ENCODE measurements at regions not wholly inside any gene's neighbourhood (a gene's known extent, or its start where the extent isn't known, plus 50 kb on each side); places are given as distances from the start of the nearest gene placed in this dataset.

DNA sequence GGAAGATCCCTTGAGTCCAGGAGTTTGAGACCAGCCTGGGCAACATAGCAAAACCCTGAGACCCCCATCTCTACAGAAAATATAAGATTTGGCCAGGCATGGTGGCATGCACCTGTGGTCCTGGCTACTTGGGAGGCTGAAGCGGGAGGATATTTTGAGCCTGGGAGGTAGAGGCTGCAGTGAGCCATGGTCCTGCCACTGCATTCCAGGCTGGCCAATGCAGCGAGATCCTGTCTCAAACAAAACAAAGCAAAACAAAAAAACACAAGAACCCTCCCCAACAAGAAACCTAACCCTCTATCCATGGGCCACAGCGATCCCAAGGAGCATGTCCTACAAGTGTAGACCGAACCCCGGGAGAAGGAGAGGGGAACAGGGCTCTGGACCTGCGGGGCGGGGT is 133.3 kb downstream of the MGAT5B start:
- DNase-seq (ENCODE audit: low spot score), result no peak

DNA sequence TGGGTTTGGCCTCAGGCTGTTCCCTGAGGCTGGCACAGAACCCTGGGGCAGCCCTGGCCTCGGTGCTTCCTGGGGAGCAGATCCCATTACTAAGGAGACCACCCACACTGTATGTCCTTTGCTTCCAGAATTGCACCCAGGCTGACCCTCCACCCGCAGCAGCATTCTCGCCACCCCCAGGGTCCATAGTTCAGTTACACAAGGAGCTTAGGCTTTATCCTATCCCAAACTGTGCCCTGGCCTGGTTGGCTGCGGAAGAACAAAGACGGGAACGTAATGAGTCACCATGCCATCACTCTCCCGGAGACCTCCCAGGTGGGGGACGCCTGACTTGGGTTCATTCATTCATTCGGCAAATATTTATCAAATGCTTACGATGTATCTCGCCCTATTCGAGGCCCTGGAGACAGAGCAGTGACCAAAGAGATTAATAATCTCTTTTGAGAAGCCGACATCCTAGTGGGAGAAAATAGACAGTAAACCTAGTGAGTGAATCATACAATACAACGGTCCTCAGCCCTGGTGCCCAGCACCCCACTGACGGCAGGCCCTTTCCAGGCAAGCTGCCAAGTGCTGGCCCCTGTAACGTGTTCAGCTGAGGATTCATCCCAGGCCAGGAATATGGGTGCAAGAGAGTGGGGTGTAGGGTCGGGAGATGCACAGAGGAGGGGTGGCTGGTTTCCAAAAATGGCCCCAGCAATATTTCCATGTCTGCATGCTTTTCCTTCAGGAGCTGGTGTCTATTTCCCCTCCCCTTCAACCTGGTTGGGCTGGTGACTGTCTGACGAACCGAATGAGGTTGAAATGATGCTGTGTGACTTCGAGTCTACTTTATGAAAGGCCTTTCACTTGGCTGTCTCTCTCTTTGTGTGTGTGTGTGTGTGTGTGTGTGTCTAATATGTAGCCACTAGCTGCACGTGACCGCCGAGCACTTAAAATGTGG is 134.2 kb downstream of the MGAT5B start:
- DNase-seq (ENCODE audit: low spot score), result no peak

DNA sequence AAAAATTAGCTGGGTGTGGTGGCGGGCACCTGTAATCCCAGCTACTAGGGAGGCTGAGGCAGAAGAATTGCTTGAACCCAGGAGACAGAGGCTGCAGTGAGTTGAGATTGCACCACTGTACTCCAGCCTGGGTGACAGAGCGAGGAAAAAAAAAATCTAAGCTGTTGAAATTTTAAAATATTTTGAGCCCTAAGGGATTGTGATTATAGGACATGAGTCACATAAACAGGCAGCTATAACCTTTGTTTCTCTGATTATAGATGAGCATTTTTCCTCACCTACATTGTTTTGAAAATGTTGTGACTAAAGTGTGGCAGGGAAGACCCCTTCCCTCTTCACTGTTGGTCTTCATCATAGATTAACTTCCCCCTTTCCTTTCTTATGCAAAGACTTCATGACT is 135.5 kb downstream of the MGAT5B start:
- no peak for DNase-seq (ENCODE audit: low spot score)

DNA sequence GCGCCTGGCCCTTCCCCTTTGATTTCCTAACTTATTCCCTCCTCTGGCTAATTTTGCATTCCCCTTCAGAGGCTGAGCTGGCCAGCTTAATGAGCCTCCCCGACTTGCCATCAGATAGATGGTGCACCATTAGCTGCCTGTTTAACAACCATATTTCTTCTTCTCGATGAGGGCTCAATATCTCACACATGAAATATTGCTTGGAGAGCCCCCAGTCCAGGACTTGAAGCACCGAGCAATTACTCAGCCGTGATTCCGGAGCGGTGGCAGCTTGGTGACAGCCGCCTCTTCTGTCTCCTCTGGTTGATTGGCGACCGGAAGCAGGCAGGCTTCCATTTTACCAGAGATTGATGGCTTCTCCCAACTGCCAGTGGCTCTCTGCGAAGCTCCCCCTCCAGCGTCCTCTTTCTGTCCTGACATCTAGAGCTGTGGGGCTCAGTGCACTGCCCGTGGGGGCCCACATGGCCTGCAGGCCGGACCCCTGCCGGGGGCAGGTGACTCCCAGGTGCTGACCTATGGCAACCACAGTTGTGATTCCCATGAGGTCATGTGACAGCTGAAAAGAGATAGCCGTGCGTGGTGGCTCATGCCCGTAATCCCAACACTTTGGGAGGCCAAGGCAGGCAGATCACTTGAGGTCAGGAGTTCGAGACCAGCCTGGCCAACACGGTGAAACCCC is 133.7 kb upstream of the SEC14L1 start:
- no peak for DNase-seq (ENCODE audit: low spot score)

DNA sequence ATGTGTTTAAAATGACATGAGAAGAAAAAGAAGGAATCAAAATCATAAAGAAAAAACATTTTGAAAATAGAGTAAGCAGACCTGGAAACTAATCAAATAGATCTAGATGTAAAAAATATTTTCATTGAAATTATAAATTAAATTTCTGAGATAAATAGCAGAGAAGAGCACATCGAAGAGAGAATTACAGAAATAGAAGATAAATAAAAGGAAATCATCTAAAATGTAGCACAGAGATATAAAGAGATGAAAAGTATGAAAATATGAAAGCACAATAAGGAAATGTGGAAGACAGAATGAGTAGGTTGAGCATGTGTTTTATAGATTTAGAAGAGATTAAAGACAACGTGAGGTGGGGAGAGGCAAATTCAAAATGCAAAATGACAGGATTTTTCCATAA is 130.9 kb upstream of the SEC14L1 start:
- DNase-seq (ENCODE audit: low spot score), result no peak

DNA sequence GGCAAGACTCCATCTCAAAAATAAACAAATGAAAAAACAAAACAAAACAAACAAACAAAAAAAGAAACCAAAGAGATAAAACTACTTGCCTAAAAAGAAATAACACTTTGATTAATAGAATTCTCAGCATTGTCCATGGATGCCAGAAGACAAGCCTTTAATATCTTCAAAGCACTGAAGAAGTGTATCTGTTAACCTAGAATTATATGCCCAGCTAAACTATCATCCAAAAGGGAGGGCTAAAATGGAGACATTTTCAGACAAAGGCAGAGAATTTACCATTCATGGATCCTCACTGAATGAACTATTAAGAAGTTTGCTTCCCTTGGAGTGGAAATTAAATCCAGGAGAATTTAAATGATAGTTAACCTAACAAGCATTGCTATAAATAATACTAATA is 130.1 kb upstream of the SEC14L1 start:
- DNase-seq (ENCODE audit: low spot score), result no peak

DNA sequence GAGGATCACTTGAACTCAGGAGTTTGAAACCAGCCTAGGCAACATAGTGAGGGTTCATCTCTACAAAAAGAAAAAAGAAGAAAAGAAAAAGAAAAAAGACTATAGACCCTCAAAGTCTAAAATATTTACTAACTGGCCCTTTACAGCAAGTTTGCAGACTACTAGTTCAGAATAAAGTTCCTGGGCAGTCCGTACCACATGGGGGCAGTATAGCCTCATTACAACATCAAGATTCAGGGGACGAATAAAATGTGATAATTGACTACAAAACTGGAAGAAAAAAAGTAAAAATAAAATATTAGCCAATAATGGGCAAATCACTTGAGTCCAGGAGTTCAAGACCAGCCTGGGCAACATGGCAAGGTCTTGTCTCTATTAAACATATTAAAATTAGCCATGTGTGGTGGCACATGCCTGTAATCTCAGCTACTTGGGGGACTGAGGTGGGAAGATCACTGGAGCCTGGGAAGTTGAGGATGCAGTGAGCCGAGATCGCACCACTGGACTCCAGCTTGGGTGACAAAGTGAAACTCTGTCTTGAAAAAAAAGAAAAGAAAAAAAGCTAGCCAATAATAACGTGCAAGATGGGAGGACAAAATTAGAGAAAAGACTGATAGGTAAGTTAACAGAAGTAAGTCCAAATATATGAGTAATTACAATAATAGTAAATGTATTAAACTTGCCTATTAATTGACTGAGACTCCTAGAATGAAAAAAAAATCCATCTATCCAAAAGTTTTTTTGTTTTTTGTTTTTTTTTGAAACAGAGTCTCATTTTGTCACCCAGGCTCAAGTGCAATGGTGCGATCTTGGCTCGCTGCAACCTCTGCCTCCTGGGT is 129.4 kb upstream of the SEC14L1 start:
- no peak for DNase-seq (ENCODE audit: low spot score)

DNA sequence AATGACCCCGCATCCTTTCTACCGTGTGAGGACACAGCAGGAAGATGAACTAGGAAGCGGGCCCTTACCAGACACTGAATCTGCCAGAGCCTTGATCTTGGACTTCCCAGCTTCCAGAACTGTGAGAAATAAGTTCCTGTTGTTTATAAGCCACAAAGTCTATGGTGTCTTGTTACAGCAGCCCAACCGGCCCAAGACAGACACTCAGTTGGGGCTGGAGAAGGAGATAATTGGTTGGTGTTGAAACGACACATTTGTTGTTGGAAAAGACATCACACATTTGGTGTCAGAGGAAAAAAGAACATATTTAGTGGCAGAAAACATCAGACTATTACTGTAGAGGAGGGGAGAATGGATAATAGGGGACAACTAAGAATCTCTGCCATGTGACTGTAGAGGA is 122.3 kb upstream of the SEC14L1 start:
- no peak for DNase-seq (ENCODE audit: low spot score)

DNA sequence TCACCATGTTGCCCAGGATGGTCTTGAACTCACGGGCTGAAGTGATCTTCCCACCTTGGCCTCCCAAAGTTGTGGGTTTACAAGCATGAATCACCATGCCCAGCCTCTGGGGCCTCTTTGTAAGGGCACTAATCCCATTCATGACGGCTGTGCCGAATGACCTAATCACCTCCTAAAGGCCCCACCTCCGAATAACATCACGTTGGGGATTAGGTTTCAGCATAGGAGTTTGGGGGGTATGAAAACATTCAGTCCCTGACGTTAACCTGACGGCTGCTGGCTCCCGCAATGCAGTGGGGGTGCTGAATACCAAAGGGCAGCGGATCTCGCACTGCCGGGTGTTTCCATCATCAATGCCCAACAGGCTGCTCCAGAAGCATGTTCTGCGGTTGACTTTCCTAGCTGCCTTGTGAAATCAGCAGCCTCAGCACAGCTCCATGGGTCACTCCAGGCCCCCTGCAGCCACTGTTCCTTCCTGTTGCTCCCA is 120.8 kb upstream of the SEC14L1 start:
- no peak for DNase-seq (ENCODE audit: low spot score)

DNA sequence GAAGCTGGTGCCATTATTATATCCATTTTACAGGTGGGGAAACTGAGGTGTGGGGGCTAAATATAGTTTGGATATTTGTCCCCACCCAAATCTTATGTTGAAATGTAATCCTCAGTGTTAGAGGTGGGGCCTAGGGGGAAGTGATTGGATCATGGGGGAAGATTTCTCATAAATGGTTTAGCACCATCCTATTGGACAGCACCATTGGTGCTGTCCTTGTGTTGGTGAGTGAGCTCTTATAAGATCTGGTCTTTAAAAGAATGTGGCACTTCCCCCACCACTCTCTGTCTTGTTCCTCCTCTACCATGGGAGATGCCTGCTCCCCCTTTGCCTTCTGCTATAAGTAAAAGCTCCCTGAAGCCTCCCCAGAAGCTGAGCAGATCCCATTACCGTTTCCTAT is 119.8 kb upstream of the SEC14L1 start:
- DNase-seq (ENCODE audit: low spot score), result no peak

DNA sequence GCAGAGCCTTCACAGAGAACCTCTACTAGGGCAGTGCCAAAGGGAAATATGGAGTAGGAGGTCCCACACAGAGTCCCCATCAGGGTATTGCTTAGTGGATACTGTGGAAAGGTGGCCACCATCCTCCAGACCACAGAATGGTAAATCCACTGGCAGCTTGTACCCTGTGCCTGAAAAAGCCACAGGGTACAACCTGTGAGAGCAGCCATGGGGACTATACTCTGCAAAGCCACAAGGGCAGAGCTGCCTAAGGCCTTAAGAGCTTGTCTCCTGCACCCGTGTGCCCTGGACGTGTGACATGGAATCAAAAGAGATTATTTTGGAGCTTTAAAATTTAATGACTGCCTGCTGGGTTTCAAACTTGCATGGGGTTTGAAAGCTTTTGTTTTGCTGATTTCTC is 118.0 kb upstream of the SEC14L1 start:
- DNase-seq (ENCODE audit: low spot score), result no peak

DNA sequence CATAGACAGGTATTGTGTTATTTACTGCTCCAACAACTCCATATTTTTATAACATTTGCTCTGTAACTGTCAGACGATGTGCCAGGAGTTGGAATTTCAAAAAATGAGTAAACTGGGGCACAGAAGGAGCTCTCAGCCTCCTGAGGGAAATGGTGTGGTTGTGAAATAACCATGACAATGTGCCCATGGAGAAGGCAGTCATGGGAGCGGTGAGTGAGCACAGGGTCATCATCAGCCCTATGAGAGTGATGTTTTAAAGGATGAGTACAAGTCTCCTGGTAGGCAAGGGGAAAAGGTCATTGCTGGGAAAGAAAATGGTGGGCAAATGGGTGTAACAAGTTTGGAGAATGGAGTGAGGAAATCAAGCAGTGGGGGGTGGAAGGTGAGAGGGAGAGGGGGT is 115.0 kb upstream of the SEC14L1 start:
- DNase-seq (ENCODE audit: low spot score), result no peak

DNA sequence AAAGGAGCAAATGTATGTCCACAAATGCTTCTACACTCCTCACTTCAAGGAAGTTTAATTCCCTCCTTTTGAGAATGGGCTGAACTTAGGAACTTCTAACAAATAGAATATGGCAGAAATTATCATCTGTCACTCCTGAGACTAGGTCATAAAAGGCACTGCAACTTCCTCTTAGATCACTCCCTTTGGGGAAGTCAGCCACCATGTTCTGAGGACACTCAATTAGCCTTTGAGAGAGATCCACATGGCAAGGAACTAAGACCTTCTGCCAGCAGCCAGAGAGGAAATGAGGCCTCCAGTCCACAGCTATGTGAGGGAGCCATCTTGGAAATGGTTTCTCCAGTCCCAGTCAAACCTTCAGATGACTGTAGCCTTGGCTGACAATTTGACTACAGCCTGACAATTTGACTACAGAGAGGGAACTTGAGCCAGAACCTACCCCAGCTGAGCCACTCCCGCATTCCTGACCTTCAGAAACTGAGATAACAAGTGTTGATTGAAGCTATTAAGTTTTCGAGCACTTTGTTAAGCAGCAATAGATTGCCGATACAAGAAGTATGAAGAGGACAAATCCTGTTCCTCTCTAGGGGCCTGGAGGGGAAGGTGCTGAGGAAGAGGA is 113.4 kb upstream of the SEC14L1 start:
- DNase-seq (ENCODE audit: low spot score), result no peak

DNA sequence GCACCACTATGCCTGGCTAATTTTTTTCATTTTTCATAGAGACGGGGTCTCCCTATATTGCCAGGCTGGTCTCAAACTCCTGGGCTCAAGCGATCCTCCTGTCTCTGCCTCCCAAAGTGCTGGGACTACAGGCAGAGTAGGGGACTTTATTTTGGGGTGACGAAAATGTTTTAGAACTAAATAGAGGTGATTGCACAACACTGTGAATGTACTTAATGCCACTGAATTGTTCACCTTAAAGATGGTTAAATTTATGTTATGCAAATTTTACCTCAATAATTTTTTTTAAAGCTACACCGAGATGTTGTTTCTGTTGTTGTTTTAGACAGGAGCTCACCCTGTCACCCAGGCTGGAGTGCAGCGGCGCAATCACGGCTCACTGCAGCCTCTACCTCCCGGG is 111.9 kb upstream of the SEC14L1 start:
- no peak for DNase-seq (ENCODE audit: low spot score)

DNA sequence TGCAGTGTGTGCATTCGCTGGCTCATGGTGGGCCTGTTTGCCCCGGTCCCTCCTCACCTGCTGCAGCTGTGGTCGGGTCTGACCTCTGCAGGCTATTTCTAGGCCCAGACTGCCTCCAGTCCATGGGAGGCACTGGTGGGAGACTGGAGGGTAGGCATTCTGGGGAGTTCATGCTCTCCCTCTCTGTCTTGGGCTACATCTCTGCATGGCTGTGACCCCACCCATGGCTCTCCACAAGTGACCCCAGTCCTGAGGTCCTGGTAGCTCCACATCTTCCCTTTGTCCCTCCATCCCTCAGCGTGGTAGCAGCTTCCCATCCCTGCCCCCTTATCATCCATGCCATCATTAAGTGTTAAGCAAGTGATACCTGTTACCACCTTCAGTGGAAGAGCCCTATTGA is 107.8 kb upstream of the SEC14L1 start:
- no peak for DNase-seq (ENCODE audit: low spot score)

DNA sequence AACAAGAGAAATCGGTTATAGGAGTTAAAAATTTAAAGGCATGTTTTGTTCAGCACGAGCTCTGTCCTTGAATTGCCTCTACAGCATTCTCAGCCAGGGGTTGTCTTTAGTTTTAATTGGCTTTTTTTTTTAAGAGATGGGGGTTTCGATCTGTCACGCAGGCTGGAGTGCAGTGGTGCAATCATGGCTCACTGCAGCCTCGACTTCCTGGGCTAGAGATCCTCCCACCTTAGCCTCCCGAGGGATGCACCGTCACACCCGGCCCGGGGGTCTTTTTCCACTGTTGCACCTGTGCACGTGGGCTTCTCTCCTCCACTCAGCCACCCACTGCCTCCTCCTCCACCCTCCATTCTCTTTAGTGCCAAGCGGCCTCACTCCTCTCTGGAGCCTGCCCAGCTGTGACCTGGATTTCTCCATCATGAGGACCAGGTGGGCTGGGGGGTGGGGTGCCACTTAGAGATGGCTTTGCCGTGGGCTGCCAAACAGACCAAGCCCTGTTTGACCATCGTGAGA is 106.8 kb upstream of the SEC14L1 start:
- no peak for DNase-seq (ENCODE audit: low spot score)

DNA sequence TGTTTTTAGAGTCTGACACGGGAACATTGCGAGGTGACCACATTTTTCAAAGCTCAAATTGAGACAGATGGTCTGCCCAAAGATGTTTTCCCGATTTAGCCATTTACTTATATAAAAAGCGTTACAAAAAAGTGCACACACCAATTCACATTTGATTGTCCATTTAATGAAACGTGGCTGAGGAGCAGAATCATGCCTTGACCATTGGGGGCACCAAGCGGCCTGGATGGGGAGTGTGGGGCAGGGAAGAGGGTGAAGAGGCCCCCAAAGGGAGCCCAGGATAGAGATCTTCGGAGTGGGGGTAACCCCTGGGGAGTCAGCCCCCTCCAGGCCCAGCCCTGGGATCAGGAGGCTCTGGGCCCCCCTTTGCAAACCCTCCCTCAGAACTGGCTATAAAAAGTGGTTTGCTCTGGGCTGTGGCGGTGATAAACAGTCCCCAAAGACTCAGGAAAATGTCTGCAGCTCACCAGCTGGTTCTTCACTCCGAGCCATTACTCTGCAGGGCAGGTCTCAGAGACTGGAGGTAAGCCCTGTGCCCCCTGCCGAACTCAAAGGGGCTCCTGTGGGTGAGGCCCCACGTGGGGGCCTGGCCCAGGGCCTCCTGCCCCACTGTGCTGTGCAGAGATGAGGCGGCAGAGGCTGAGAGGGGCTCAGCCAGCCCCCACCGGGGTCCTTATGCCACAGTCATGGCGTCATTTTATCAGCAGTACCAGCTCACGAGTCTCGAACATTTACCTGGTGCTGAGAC is 105.9 kb upstream of the SEC14L1 start:
- DNase-seq (ENCODE audit: low spot score), result no peak

DNA sequence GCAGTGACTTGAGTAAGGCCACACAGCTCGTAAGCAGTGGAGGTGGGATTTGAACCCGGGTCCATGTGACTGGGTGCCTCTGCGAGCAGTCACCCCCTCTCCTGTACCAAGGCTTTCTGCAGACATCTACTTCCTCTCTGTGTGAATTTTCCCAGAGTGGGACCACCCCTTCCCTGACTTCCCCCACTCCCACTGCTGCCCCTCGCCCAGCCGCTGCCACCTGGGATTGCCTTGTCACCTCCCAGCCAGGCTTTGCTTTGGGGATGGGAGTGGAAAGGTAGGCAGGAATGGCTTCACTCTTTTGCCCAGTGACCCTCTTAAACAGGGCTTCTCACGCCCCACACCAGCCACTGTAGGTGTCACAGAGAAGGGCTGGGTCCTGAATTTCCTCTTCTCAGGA is 105.2 kb upstream of the SEC14L1 start:
- no peak for DNase-seq (ENCODE audit: low spot score)

DNA sequence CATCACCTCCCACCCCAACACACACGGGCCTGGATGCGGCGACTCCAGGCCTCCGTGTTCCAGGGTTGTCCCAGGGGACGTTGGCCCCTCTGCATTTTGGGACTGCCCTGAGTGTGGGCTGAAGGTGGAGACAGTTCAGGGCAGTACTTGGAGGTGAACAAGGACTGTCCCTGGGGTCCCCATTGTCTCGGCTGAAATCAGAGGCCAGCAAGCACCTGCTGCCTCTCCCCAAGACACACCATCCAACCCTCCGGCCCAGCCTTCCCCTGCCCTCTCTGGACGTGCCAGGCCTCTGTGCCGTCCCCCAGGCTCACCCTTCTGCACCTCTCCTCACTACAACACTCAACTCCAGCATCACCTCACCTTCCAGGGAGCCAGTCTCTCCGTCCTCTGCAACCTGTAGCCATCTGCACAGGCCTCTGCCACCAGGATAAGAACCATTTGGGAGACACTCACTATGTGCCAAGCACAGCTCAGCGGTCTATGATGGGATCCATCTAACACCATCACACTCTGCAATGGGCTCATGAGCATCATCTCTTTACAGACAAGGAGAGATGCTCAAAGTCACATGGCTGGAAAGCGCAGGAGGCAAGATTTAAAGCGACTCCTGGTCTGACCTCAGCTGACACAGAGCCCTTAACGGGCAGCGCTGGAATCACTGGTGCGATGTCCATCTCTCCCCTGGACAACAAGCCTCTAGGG is 104.5 kb upstream of the SEC14L1 start:
- no peak for DNase-seq (ENCODE audit: low spot score)

DNA sequence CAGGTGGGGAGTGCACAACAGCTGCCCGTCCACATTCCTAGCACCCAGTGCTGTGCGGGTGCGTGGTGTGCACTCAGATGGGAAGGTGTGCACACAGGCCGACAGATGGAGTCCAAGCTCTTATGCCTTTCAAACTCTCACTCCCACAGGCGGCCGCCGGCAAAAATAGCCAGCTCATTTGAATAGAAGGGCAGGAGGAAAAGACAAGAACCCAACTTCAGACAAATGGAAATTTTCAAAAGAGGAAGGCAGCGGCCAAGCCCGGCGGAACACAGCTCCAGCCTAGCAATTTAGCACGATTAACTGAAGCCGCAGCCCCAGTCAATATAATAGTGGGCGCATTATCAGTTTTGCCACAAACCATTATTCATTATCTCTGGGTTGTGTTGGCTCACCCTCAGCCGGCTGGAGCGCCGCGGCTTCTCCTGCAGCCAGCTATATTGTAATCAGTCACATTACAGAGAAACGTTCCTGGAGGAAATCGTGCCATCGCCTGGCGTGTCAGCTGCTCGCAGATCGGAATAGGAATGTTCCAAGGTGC is 103.9 kb upstream of the SEC14L1 start:
- DNase-seq (ENCODE audit: low spot score), result no peak
